ENCODE measurements at regions not wholly inside any gene's neighbourhood (a gene's known extent, or its start where the extent isn't known, plus 50 kb on each side); places are given as distances from the start of the nearest gene placed in this dataset.

DNA sequence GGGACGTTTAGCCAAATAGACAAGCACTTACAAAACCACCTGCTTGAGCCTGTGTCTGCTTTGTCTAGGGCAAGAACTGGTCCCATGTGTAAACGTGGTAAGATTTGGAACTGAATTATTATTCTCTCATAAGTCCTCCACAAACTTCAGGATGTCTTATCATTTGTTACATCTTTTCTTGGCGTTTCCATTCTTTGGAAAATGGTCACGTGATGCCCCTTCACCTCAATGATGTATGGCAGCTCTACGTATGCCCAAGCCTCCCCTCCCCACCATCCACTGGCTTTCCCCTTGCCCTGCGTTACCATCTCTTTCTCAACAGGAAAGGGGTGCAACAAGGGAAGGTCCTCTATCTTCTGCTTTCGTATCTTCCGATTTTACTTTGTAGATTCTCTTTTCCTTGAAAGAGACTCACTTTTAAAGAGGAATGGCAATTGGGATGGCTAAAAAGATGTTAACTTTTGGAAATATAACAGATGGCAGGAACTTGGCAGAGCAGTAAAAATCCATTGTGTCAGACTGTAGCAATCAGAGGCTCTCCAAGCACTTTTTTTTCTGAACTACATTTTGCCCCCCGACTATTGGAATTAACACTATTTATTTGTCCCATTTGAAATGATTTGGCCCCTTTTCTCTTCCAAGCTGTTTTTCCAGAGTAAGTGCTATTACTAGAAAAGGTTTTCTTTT is 117.6 kb downstream of the FAT3 start:
- H3K36me3 ChIP-seq (ENCODE audit: control insufficient read depth in 2 of 4, insufficient read depth in 4 of 4, low read length in 3 of 4), result no peaks in the 10 kb centered on the region; a peak in 1 of 8 replicates
- no peak overlapping the region for H2BK5ac ChIP-seq (ENCODE audit: low read depth, low read length)
- 83% methylated on average over 9 of the region's 9 CpGs; no CpG with 5 or more reads in 1 of the 2 experiments for WGBS, 2 experiments (ENCODE audit: extremely low coverage in 1 of 2, insufficient coverage in 1 of 2, insufficient read length in 1 of 2, insufficient replicate concordance in 2 of 2, low coverage in 1 of 2, low lambda C conversion rate in 2 of 2, missing lambda C conversion rate in 1 of 2)
- no peaks in the 10 kb centered on the region for H3K27me3 ChIP-seq (replicated peaks in 1 of 4; ENCODE audit: control insufficient read depth in 3 of 4, extremely low read depth in 1 of 4, insufficient read depth in 3 of 4, low read length in 3 of 4)
- no peak overlapping the region for H4K5ac ChIP-seq (ENCODE audit: insufficient read length, low read depth, low read length)
- FAIRE-seq, result no peak
- H3K56ac ChIP-seq (replicated peaks; ENCODE audit: insufficient read length, low read depth, low read length), result no peak overlapping the region
- no peak overlapping the region for H2BK12ac ChIP-seq (ENCODE audit: low read depth, low read length)
- H2AFZ ChIP-seq (ENCODE audit: low read length), result no peak overlapping the region
- no peak overlapping the region for H4K8ac ChIP-seq (ENCODE audit: extremely low read depth, insufficient read depth, low read length)
- no peak overlapping the region for H3K18ac ChIP-seq (ENCODE audit: extremely low read depth, low read length)
- no peak overlapping the region for H3K4me3 ChIP-seq (ENCODE audit: extremely low read depth in 1 of 4, insufficient read depth in 2 of 4, low read depth in 3 of 4, low read length in 4 of 4)
- no peak overlapping the region for H2BK120ac ChIP-seq (replicated peaks; ENCODE audit: low read depth, low read length)
- no peak overlapping the region for H2BK20ac ChIP-seq (ENCODE audit: low read length)
- no peak overlapping the region for H3K4ac ChIP-seq (replicated peaks; ENCODE audit: insufficient read length, low read depth, low read length)
- peaks cover 0 to 15% of the 10 kb centered on the region in 2 experiments; a peak in 2 of 4 replicates for H3K79me2 ChIP-seq (ENCODE audit: control insufficient read depth in 1 of 2, insufficient read depth in 2 of 2, low read length in 2 of 2)
- H3K23ac ChIP-seq (ENCODE audit: insufficient read length), result no peak overlapping the region
- TF ChIP-seq, protein P1, sequence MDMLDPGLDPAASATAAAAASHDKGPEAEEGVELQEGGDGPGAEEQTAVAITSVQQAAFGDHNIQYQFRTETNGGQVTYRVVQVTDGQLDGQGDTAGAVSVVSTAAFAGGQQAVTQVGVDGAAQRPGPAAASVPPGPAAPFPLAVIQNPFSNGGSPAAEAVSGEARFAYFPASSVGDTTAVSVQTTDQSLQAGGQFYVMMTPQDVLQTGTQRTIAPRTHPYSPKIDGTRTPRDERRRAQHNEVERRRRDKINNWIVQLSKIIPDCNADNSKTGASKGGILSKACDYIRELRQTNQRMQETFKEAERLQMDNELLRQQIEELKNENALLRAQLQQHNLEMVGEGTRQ (IDR thresholded peaks at IDR 0.05; ENCODE audit: low read length), result no peak
- TF ChIP-seq CTBP2 (IDR thresholded peaks at IDR 0.05; ENCODE audit: borderline replicate concordance, insufficient read depth, insufficient read length, low read length) (no peak), GABPA (IDR thresholded peaks at IDR 0.05; ENCODE audit: borderline replicate concordance, insufficient read depth, low read length) (no peak), TCF12 (IDR thresholded peaks at IDR 0.05; ENCODE audit: low read depth, low read length) (no peak)
- H3K27ac ChIP-seq (ENCODE audit: low read depth, low read length), result no peak overlapping the region
- H3K4me2 ChIP-seq (ENCODE audit: insufficient read depth in 1 of 2, low read depth in 2 of 2, low read length in 2 of 2), result no peak overlapping the region
- no peak overlapping the region for H3K9ac ChIP-seq (replicated peaks in 1 of 4; ENCODE audit: extremely low read depth in 1 of 4, low read depth in 3 of 4, low read length in 3 of 4)
- ChIA-PET POLR2A (ENCODE audit: partially characterized antibody) (no interaction called here), CTCF (ENCODE audit: partially characterized antibody) (interaction anchor here (0.6 to 4.9 kb wide), 20 partner anchors 7 to 1753 kb away, joined by 3 to 55 read pairs (median 8); no protein-coding TSS in a partner anchor)
- H4K91ac ChIP-seq (replicated peaks; ENCODE audit: insufficient read length, low read length), result no peak overlapping the region
- H3K9me3 ChIP-seq (ENCODE audit: insufficient read depth in 2 of 2, low read depth in 1 of 2, low read length in 1 of 2), result no peaks in the 10 kb centered on the region
- no peak overlapping the region for H3K14ac ChIP-seq (ENCODE audit: insufficient read length)
- no peaks in the 10 kb centered on the region for H4K20me1 ChIP-seq (replicated peaks in 1 of 2; ENCODE audit: control insufficient read depth in 1 of 2, insufficient read depth in 2 of 2, low read length in 2 of 2)
- DNase-seq (ENCODE audit: low read depth in 1 of 2, low spot score in 2 of 2), result no peak
- H2AK5ac ChIP-seq (ENCODE audit: low read depth, low read length), result no peak overlapping the region
- 0 out of 2 replicates have a peak, but pooled peaks cover 2% of the 10 kb centered on the region for H3K79me1 ChIP-seq (ENCODE audit: low read depth, low read length)
- peaks cover 2 to 7% (median 4%) of the 10 kb centered on the region in 4 experiments; a peak in 6 of 7 replicates for H3K4me1 ChIP-seq (replicated peaks in 1 of 4; ENCODE audit: control insufficient read depth in 3 of 4, insufficient read depth in 4 of 4, low read length in 3 of 4)
- no peak overlapping the region for H2BK15ac ChIP-seq (ENCODE audit: low read length)
- no peaks in the 10 kb centered on the region for H3K23me2 ChIP-seq (ENCODE audit: low read depth, low read length)
